Vagina (tissue), 2 donors: ENCODE measurements at regions not wholly inside any gene's neighbourhood (a gene's known extent, or its start where the extent isn't known, plus 50 kb on each side); places are given as distances from the start of the nearest gene placed in this dataset.

ENCODE experiments used
- DNase-seq, 2 donors: peaks; one replicate each; pipeline ENCODE4 v3.0.0-alpha.2; 2017; ENCODE audit errors: extremely low spot score in 2 of 2
- H3K27ac ChIP-seq: fragments of 200-600 bp; sonication (generic); one replicate; pipeline ENCODE4 v1.5.1; 2019
- H3K27me3 ChIP-seq: fragments of 200-600 bp; sonication (generic); one replicate; pipeline ENCODE4 v1.5.1; 2019
- H3K36me3 ChIP-seq, 2 donors: fragments of 200-600 bp; sonication (generic); one replicate each; pipeline ENCODE4 v1.5.1; 2017 to 2019
- H3K4me1 ChIP-seq: fragments of 200-600 bp; sonication (generic); one replicate; pipeline ENCODE4 v1.5.1; 2019
- H3K4me3 ChIP-seq, 2 donors: fragments of 200-600 bp; sonication (generic); 1 replicate in 1 of 2; 2 replicates in 1 of 2; pipeline ENCODE4 v1.5.1; 2016 to 2019
- H3K9me3 ChIP-seq: fragments of 200-600 bp; sonication (generic); one replicate; pipeline ENCODE4 v1.5.1; 2019
- POLR2A ChIP-seq, 2 donors: fragments of 450-650 bp; IDR thresholded peaks; one replicate each; pipeline ENCODE4 v1.6.1; 2017; ENCODE audit warnings: antibody characterized with exemption in 2 of 2, mild to moderate bottlenecking in 2 of 2, moderate library complexity in 2 of 2
- POLR2AphosphoS5 ChIP-seq, 2 donors: sonication (generic); formaldehyde crosslinking; IDR thresholded peaks; one replicate each; pipeline ENCODE4 v1.9.0; 2017; ENCODE audit warnings: antibody characterized with exemption in 2 of 2, mild to moderate bottlenecking in 2 of 2, low read depth in 1 of 2; ENCODE audit not compliant: insufficient read depth in 1 of 2
- intact Hi-C: fragments of 100-400 bp; cut with DNase I; formaldehyde crosslinking; loops from one replicate; pipeline ENCODE4 v1.15.1; 2023
- TF ChIP-seq, protein P1 (sequence below), 3 experiments: fragments of 450-650 bp in 2 of 3; fragments of 200-600 bp in 1 of 3; sonication (generic) in 1 of 3; IDR thresholded peaks; one replicate each; pipeline ENCODE4 v1.5.1; 2017 to 2019; ENCODE audit warnings: antibody characterized with exemption in 3 of 3, mild to moderate bottlenecking in 2 of 3, moderate library complexity in 2 of 3

DNA sequence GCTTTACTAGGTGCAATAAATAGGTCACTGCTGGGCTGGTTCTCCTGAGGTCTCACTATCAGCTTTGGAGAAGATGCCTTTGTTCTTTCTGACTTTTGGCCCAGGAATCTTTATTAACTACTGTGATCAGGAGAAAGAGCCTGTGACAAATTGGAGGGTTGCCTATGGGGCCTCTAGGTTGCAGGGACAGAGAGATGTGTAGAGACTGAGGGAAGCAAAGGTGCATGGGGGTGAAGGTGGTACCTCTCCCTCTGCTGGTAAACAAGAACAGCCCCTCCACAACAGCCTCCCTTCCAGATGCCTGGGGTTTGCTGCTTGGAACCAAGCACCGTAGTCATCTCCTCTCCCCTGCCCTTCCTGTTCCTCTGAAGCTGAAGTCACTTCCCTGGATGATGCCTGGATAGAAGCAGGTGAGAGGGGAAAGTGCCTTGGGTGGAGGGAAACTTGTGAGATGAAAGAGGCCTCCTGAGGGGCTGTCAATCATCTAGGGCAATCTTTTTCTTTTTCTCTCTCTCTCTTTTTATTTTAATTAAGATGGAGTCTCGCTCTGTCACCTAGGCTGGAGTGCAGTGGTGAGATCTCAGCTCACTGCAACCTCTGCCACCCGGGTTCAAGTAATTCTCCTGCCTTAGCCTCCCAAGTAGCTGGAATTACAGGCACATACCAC lies 57.4 kb upstream of the DUSP22 start:
- no peaks in the 10 kb centered on the region for H3K27me3 ChIP-seq
- no peak overlapping the region for H3K4me3 ChIP-seq
- DNase-seq: peak in 1 of 2 donors; percentile 58
- no peaks in the 10 kb centered on the region for H3K4me1 ChIP-seq
- TF ChIP-seq, protein P1, sequence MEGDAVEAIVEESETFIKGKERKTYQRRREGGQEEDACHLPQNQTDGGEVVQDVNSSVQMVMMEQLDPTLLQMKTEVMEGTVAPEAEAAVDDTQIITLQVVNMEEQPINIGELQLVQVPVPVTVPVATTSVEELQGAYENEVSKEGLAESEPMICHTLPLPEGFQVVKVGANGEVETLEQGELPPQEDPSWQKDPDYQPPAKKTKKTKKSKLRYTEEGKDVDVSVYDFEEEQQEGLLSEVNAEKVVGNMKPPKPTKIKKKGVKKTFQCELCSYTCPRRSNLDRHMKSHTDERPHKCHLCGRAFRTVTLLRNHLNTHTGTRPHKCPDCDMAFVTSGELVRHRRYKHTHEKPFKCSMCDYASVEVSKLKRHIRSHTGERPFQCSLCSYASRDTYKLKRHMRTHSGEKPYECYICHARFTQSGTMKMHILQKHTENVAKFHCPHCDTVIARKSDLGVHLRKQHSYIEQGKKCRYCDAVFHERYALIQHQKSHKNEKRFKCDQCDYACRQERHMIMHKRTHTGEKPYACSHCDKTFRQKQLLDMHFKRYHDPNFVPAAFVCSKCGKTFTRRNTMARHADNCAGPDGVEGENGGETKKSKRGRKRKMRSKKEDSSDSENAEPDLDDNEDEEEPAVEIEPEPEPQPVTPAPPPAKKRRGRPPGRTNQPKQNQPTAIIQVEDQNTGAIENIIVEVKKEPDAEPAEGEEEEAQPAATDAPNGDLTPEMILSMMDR (IDR thresholded peaks at IDR 0.05): no peak
- TF ChIP-seq POLR2AphosphoS5 (IDR thresholded peaks at IDR 0.05; ENCODE audit: insufficient read depth in 1 of 2, low read depth in 1 of 2) (no peak), POLR2A (IDR thresholded peaks at IDR 0.05) (no peak)
- no peaks in the 10 kb centered on the region for H3K36me3 ChIP-seq
- H3K9me3 ChIP-seq: no peaks in the 10 kb centered on the region
- intact Hi-C loops: no loop called here
- H3K27ac ChIP-seq: no peak overlapping the region

DNA sequence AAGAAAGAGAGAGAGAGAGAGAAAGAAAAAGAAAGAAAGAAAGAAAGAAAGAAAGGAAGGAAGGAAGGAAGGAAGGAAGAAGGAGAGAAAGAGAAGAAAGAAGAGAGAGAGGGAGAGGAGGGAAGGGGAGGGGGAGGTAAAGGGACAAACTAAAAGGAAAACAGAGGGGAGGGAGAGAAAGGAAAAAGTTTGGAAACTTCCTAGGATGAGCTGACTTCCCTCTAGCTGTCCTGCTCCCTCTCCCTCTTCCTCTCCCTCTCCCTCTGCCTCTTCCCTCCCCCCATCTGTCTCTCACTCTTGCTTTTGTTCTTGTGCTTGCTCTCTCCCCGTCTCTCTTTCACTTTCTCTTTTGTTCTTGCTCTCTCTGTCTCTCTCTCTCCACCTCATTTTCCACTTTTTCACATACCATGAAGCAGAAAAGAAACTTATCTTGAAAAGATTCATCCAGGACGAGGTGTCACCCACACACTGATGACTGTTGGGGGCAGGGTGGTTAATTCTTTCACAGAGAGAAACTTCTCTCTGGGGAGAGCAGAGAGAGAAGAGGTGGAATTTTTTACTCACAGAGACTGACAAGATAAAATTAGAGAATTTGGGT lies 56.4 kb upstream of the DUSP22 start:
- H3K27ac ChIP-seq: peak overlapping the region; percentile 67
- H3K4me1 ChIP-seq: no peaks in the 10 kb centered on the region
- H3K36me3 ChIP-seq: no peaks in the 10 kb centered on the region
- H3K4me3 ChIP-seq: peak overlapping the region; percentile 22 to 32
- TF ChIP-seq, protein P1 (IDR thresholded peaks at IDR 0.05): no peak
- TF ChIP-seq POLR2A (IDR thresholded peaks at IDR 0.05) (no peak), POLR2AphosphoS5 (IDR thresholded peaks at IDR 0.05; ENCODE audit: insufficient read depth in 1 of 2, low read depth in 1 of 2) (no peak)
- DNase-seq: peak in 1 of 2 donors; percentile 37
- H3K9me3 ChIP-seq: no peaks in the 10 kb centered on the region
- H3K27me3 ChIP-seq: no peaks in the 10 kb centered on the region
- intact Hi-C loops: no loop called here

DNA sequence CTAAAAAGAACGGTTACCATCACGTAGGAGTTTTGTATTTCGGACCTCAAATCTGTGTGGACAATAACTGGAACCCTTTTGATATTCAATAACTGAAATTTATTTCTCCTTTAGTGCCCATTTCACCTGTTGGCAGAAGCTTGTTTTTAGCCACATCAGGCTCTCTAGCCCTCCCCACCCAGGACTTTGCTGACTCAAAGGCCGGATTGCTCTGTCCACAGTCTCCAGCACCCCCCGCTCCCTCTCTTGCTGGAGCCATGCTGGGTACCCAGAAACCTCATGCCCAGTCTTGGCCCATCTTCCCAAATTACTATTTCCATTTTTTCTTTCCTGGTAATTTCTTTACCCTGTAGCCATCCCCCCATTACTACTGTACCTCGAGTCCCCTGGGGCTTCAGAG lies 55.8 kb upstream of the DUSP22 start:
- intact Hi-C loops: no loop called here
- H3K4me3 ChIP-seq: peak overlapping the region in 1 of 2 donors; percentile 22
- TF ChIP-seq, protein P1 (IDR thresholded peaks at IDR 0.05): no peak
- TF ChIP-seq POLR2A (IDR thresholded peaks at IDR 0.05) (no peak), POLR2AphosphoS5 (IDR thresholded peaks at IDR 0.05; ENCODE audit: insufficient read depth in 1 of 2, low read depth in 1 of 2) (no peak)

DNA sequence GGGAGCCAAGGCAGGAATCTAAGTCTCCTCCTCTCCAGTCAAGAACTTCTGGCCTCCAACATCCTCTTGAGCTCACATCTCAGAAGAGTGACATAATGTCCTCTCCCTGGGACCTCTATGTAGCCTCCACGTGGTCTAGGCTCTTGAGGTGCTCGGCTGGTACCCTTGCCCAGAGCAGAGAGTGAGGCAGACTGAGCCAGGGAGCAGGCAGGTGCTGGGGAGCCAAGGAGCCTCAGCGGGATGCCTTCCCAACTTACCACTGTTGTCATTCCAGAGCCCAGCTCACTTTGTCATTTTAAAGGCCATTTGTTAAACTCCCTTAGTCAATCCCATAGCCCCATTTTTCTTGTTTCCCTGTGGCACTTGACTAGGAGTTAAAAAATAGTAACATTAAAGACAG lies 52.1 kb upstream of the DUSP22 start:
- Histone ChIP-seq H3K27me3 (no peaks in the 10 kb centered on the region), H3K36me3 (no peaks in the 10 kb centered on the region), H3K27ac (no peak overlapping the region), H3K4me1 (no peaks in the 10 kb centered on the region), H3K9me3 (no peaks in the 10 kb centered on the region), H3K4me3 (no peak overlapping the region)
- TF ChIP-seq POLR2AphosphoS5 (IDR thresholded peaks at IDR 0.05; ENCODE audit: insufficient read depth in 1 of 2, low read depth in 1 of 2): no peak
- no peak for DNase-seq
- intact Hi-C loops: no loop called here

More for the DNA sequence above, 55.8 kb upstream of the DUSP22 start:
- Histone ChIP-seq H3K27ac (peak overlapping the region; percentile 67), H3K27me3 (no peaks in the 10 kb centered on the region), H3K36me3 (no peaks in the 10 kb centered on the region), H3K9me3 (no peaks in the 10 kb centered on the region), H3K4me1 (no peaks in the 10 kb centered on the region)
- DNase-seq: peak in 1 of 2 donors; percentile 18

DNA sequence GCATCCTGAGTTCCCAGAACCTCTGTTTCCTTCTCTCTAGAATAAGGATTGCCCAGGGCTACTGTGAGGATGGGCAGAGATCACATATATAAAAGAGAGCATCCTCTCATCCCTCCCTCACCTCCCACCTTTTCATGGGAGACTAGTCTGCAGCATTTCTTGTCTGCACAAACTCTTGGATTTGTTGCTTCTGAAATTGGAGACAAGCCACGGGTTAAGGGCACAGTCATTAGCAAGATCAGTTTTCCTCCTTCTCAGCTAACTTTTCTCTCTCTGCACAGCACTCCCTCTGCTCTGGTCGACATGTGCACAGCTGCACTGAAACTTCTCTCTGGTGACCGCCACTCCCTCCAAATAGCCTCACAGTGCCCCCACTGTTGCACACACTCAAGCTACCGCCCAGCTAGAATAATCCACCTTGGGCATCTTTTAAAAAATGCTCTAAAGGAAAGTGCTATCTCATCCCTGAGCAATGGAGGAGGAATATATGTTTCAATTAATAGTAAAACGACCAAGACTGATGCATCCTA lies 50.9 kb upstream of the DUSP22 start:
- TF ChIP-seq POLR2AphosphoS5 (IDR thresholded peaks at IDR 0.05; ENCODE audit: insufficient read depth in 1 of 2, low read depth in 1 of 2) (no peak), POLR2A (IDR thresholded peaks at IDR 0.05) (no peak)
- TF ChIP-seq, protein P1 (IDR thresholded peaks at IDR 0.05): no peak
- Histone ChIP-seq H3K4me3 (no peak overlapping the region), H3K4me1 (no peaks in the 10 kb centered on the region), H3K27ac (no peak overlapping the region), H3K27me3 (no peaks in the 10 kb centered on the region), H3K36me3 (no peaks in the 10 kb centered on the region), H3K9me3 (no peaks in the 10 kb centered on the region)
- intact Hi-C loops: no loop called here
- no peak for DNase-seq
